ENCODE measurements at regions not wholly inside any gene's neighbourhood (a gene's known extent, or its start where the extent isn't known, plus 50 kb on each side); places are given as distances from the start of the nearest gene placed in this dataset.
"Not testable (repeated sequence)": the region's sequence is repeated elsewhere in the genome, so short reads cannot be mapped to it uniquely, and the experiment has no call there.

GRCh38 chr4:33111117-33111516, 2390.9 kb downstream of the PCDH7 start:
- no peak for DNase-seq (ENCODE audit: low spot score)
- intact Hi-C loops (cut with DNase I), result no loop called here

DNA sequence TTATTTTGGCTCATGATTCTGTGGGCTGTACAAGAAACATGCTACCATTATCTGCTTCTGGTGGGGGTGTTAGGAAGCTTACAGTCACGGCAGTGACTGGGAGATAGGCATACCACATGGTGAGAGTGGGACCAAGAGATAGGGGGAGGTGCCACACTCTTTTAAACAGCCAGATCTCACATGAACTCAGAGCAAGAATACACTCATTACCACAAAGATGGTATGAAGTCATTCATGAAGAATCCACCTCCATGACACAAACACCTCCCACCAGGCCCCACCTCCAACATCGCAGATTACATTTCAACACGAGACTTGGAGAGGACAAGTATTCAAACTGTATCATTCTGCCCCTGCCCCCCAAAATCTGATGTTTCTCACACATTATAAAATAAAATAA, 2396.7 kb downstream of the PCDH7 start:
- DNase-seq (ENCODE audit: low spot score), result no peak
- intact Hi-C loops (cut with DNase I), result no loop called here

- DNase-seq (ENCODE audit: low spot score), result no peak
- intact Hi-C loops (cut with DNase I), result no loop called here
Observed at GRCh38 chr4:33126002-33126401, 2405.8 kb downstream of the PCDH7 start.

DNA sequence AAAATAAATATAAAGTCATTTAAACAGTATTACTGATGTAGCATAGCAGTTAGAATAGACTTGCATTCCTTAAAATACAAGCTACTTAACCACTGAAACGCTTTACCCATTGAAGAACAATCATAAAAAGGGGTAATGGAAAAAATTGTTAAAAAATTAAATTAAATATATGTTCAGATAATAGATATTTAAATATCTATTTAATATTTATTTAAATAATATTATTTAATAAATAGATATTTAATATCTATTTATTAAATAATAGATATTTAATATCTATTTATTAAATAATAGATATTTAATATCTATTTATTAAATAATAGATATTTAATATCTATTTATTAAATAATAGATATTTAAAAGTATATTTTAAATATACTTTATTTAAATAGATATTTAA, 2410.5 kb downstream of the PCDH7 start:
- intact Hi-C loops (cut with DNase I); DNase-seq (ENCODE audit: low spot score): not testable (repeated sequence)

DNA sequence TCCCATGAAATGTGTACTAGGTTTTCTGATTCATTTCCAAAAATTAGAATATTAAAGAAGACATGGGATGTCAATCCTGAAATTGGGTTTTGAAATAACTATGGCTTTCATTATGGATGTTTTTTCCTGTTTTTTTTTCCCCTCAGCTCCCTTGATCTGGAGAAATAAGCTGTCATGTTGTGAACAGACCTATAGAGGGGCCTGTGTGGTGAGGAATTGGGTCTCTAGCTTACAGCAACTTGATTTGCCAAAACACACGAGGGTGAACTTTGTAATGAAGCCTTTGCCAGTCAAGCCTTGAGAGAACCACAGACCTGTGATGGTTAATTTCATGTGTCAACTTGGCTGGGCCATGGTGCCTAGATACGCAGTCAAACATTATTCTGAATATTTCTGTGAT, 2413.6 kb downstream of the PCDH7 start:
- intact Hi-C loops (cut with DNase I), result no loop called here
- DNase-seq (ENCODE audit: low spot score), result no peak

- no peak for DNase-seq (ENCODE audit: low spot score)
- intact Hi-C loops (cut with DNase I), result no loop called here
Observed at GRCh38 chr4:33134366-33134765, 2414.2 kb downstream of the PCDH7 start.

GRCh38 chr4:33149658-33150524, 2429.7 kb downstream of the PCDH7 start:
- intact Hi-C loops (cut with DNase I), result no loop called here
- no peak for DNase-seq (ENCODE audit: low spot score)

- intact Hi-C loops (cut with DNase I), result no loop called here
Observed at GRCh38 chr4:33150525-33150910, 2430.3 kb downstream of the PCDH7 start.

GRCh38 chr4:33160126-33160525, 2440.0 kb downstream of the PCDH7 start:
- intact Hi-C loops (cut with DNase I), result no loop called here
- DNase-seq (ENCODE audit: low spot score), result no peak

More at GRCh38 chr4:33150525-33150910, 2430.3 kb downstream of the PCDH7 start:
- no peak for DNase-seq (ENCODE audit: low spot score)

- no peak for DNase-seq (ENCODE audit: low spot score)
- intact Hi-C loops (cut with DNase I), result no loop called here
Observed at GRCh38 chr4:33161202-33161601, 2441.0 kb downstream of the PCDH7 start.

- no peak for DNase-seq (ENCODE audit: low spot score)
- intact Hi-C loops (cut with DNase I), result no loop called here
Observed at GRCh38 chr4:33162122-33162521, 2442.0 kb downstream of the PCDH7 start.

- intact Hi-C loops (cut with DNase I), result no loop called here
- DNase-seq (ENCODE audit: low spot score), result no peak
Observed at GRCh38 chr4:33171873-33172525, 2451.8 kb downstream of the PCDH7 start.

DNA sequence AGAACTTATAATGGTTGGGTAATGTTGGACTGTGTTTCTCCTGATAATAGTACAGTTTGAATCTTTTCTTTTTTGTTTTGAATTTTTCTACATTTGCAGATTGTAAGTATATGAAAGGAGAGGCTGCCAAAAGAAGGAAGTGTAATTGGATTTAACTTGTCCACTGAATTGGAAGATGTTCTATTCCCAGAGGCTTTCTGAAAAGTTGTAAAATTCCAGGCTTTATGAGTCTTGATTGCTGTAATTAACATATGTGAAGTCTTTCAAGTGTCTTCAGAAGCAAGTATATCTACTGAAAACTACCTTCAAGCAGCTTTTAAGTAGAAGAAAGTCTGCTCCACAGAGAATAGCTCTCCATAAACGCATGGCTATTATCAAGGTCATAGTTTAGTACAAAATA, 2456.4 kb downstream of the PCDH7 start:
- intact Hi-C loops (cut with DNase I), result no loop called here

DNA sequence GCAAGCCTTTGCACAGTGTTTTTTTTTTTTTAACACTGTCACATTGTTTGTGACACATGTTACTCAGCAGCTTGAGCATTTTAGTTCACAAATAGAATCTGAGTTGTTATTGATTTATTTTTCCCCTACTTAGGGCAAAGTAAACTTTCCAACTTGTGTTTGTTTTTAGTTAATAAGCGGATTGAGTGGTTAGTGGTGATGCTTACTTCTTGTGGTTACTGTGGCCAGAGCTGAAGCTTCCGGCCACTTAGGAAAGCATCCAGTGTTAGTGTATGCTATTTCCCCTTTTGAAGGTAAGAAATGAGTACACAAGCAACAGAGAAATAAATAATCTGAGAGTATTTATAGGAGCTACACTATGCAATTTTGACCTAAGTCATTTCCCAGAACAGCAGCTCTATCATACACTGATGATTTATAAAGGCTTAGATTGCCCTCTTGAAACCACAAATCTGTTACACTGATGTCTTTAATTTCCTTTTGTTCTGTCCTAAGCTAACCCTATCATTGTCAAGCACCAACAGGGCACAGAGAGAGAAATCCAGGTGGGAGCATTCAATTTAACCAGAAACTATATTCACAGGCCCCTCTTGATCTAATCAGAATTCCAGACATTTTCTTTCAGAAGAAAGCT, 2464.6 kb downstream of the PCDH7 start:
- intact Hi-C loops (cut with DNase I), result no loop called here

More for the DNA sequence above, 2456.4 kb downstream of the PCDH7 start:
- no peak for DNase-seq (ENCODE audit: low spot score)

GRCh38 chr4:33187035-33187434, 2466.9 kb downstream of the PCDH7 start:
- DNase-seq (ENCODE audit: low spot score), result no peak
- intact Hi-C loops (cut with DNase I), result no loop called here

More for the DNA sequence above, 2464.6 kb downstream of the PCDH7 start:
- DNase-seq (ENCODE audit: low spot score), result no peak

GRCh38 chr4:33188733-33189132, 2468.6 kb downstream of the PCDH7 start:
- intact Hi-C loops (cut with DNase I), result no loop called here
- DNase-seq (ENCODE audit: low spot score), result no peak

DNA sequence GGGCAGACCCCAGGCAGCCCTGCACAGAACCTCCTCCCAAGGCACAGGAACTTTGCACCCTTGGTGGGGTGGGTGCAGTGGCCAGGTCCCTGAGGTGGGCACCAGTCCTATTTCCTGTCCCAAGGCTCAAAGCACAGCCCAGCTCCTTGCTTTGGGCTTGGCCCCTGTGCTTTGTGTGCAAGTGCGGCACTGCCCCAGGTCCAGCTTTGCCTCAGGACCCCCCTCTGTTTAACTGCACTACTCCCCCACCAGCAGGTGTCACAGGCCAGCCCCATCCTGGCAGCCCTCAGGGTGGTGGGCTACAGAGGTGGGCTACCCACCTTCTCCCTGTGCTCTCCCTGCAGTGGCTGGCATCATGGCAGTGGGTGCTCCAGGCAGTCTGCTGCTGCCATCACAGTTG, 2469.0 kb downstream of the PCDH7 start:
- intact Hi-C loops (cut with DNase I), result no loop called here
- DNase-seq (ENCODE audit: low spot score), result no peak

DNA sequence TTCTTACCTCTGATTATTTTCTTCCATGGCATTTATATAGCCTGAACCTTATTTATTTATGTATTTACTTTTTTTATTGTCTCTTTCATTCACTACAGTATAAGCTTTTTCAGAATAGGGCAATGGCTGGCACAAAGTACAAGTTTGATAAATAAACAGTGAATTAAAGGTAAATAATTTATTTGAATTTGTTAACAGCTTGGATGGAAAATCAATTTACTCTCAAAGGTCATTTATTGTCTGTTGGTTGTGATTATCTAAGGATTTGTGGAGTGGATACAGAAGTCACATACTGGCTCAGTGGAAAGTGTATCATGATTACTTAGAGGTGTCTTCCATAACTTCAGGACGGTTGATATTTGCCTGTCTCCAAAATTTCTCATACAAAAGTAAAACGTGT, 2472.9 kb downstream of the PCDH7 start:
- no peak for DNase-seq (ENCODE audit: low spot score)
- intact Hi-C loops (cut with DNase I), result no loop called here

- intact Hi-C loops (cut with DNase I), result no loop called here
- DNase-seq (ENCODE audit: low spot score), result no peak
Observed at GRCh38 chr4:33200377-33200776, 2480.2 kb downstream of the PCDH7 start.

DNA sequence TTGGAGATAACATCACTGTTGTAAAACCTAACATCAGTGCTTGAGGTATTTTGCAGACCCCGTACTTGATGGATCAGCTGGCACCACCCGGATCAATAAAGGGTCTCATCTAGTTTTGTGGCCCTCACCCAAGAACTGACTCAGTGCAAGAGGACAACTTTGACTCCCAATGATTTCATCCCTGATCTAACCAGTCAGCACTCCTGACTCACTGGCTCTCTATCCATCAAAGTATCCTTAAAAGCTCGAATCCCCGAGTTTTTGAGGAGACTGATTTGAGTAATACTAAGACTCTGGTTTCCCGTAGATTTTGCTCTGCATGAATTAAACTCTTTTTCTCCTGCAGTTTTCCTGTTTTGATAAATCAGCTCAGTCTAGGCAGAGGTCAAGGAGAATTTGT, 2498.1 kb downstream of the PCDH7 start:
- intact Hi-C loops (cut with DNase I), result no loop called here
- no peak for DNase-seq (ENCODE audit: low spot score)

GRCh38 chr4:33226133-33226532, 2506.0 kb downstream of the PCDH7 start:
- no peak for DNase-seq (ENCODE audit: low spot score)
- intact Hi-C loops (cut with DNase I), result no loop called here

Data from cardiac septum (tissue), 1 donor.